ENCODE measurements at regions not wholly inside any gene's neighbourhood (a gene's known extent, or its start where the extent isn't known, plus 50 kb on each side); places are given as distances from the start of the nearest gene placed in this dataset.

- no peak for DNase-seq (ENCODE audit: low spot score)
These were observed 56.0 kb downstream of the PLK2 start for GRCh38 chr5:58403822-58404433.

GRCh38 chr5:58401701-58402100 lies 58.2 kb downstream of the PLK2 start:
- DNase-seq (ENCODE audit: low spot score) = no peak

GRCh38 chr5:58400737-58401136 lies 59.1 kb downstream of the PLK2 start:
- DNase-seq (ENCODE audit: low spot score) = no peak

GRCh38 chr5:58399951-58400350 lies 59.9 kb downstream of the PLK2 start:
- no peak for DNase-seq (ENCODE audit: low spot score)

GRCh38 chr5:58394339-58394738 lies 65.5 kb downstream of the PLK2 start:
- DNase-seq (ENCODE audit: low spot score) = no peak

- no peak for DNase-seq (ENCODE audit: low spot score)
These were observed 66.2 kb downstream of the PLK2 start for GRCh38 chr5:58393716-58394115.

GRCh38 chr5:58392496-58392895 lies 67.4 kb downstream of the PLK2 start:
- no peak for DNase-seq (ENCODE audit: low spot score)

- no peak for DNase-seq (ENCODE audit: low spot score)
These were observed 76.4 kb downstream of the PLK2 start for GRCh38 chr5:58383448-58383847.

GRCh38 chr5:58382131-58382534 lies 77.8 kb downstream of the PLK2 start:
- DNase-seq (ENCODE audit: low spot score) = no peak

- DNase-seq (ENCODE audit: low spot score) = no peak
These were observed 78.3 kb downstream of the PLK2 start for GRCh38 chr5:58381566-58381965.

- DNase-seq (ENCODE audit: low spot score) = no peak
These were observed 79.2 kb downstream of the PLK2 start for GRCh38 chr5:58380655-58381054.

GRCh38 chr5:58378613-58379390 lies 81.1 kb downstream of the PLK2 start:
- no peak for DNase-seq (ENCODE audit: low spot score)

- DNase-seq (ENCODE audit: low spot score) = no peak
These were observed 89.3 kb downstream of the PLK2 start for GRCh38 chr5:58370606-58371005.

- no peak for DNase-seq (ENCODE audit: low spot score)
These were observed 90.2 kb downstream of the PLK2 start for GRCh38 chr5:58369513-58370190.

GRCh38 chr5:58366461-58366860 lies 93.4 kb downstream of the PLK2 start:
- DNase-seq (ENCODE audit: low spot score) = no peak

GRCh38 chr5:58365791-58366190 lies 94.1 kb downstream of the PLK2 start:
- no peak for DNase-seq (ENCODE audit: low spot score)

GRCh38 chr5:58363461-58364249 lies 96.2 kb downstream of the PLK2 start:
- DNase-seq (ENCODE audit: low spot score) = no peak

GRCh38 chr5:58362135-58362534 lies 97.8 kb downstream of the PLK2 start:
- DNase-seq (ENCODE audit: low spot score) = no peak

- DNase-seq (ENCODE audit: low spot score) = no peak
These were observed 99.1 kb downstream of the PLK2 start for GRCh38 chr5:58360794-58361193.

- no peak for DNase-seq (ENCODE audit: low spot score)
These were observed 99.9 kb downstream of the PLK2 start for GRCh38 chr5:58359981-58360380.

GRCh38 chr5:58358501-58359178 lies 101.2 kb downstream of the PLK2 start:
- DNase-seq (ENCODE audit: low spot score) = no peak
